SKM-1 (cell line): ENCODE measurements at regions not wholly inside any gene's neighbourhood (a gene's known extent, or its start where the extent isn't known, plus 50 kb on each side); places are given as distances from the start of the nearest gene placed in this dataset.
A peak's percentile ranks its signal among the peaks of the same experiment; 100 is the strongest.

Experiments
- DNase-seq: peaks from one replicate; lab custom pipeline; 2025; ENCODE audit not compliant: unreplicated experiment; lab: John Stamatoyannopoulos, UW

GRCh38 chr14:85243321-85243720 is 286.6 kb upstream of the FLRT2 start:
- no peak for DNase-seq

DNA sequence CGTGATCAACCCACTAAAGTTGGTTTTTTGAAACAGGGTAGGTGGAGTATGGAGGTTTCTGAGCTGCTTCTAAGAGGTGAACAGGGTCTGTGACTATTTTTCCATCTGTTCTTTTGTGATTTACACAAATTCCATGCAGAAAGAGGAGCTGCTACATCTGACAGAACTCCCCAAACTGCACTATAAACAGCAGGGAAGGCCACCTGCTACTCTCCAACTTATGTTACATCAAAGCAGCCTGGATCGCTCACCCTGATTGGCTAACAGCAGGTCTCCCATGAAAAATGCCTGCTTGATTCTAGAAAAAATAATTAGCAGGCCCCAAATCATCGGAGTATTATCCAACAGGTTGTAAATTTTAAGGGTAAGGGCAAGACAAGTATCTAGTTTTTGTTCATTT is 282.9 kb upstream of the FLRT2 start:
- no peak for DNase-seq

DNA sequence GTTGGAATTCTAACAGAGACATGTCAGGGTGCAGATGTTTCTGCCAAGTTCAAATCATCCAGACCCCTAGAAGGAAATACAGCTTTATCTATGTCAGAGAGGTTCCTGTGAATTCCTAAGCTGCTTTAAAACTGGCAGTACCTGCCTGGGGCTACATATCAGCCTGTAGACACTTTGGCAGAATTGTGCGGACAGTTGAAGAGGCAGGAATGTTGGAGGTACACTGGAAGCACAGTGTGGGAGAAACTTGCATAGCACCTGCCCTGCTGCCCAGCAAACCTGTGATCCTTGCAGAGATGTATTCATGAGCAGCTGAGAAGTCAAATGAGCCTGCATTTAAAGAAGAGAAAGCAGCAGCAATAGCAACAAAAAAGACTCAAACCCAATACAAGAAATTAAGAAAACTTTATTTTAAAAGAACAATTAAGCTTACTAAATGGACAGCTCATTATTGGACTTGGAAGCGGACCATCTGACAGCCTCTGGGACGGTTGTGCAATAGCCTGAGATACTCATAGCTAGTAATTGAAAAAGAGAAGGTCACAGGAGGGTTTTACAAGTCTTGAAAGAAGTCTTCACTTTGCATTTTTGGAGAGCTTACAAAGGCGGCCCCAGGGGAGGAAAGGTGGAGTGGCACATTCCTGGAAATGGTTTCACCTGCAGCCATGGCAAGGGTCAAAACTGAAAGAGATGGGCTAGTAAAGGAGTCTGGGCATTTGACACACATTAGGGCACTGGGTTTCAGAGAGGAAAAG is 280.9 kb upstream of the FLRT2 start:
- no peak for DNase-seq

GRCh38 chr14:85250414-85251189 is 279.3 kb upstream of the FLRT2 start:
- DNase-seq: no peak

DNA sequence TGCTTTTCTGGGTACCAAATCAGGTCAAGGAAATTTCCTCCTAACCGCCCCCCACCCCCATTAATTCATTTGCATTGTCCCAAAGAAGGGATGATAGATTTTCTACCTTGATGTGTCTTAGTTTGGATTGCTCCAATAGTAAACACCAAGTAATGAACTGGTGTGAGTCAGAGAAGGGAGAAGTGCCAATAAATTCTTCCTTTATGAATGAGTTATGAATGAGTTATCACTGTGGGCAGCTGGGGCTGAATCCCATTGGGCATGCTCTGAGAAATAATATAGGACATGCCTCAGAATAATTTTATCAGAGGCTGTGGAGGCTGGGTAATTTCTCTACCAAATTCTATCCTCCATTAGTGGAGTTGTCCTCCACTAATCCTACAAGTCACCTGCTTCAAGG is 277.9 kb upstream of the FLRT2 start:
- DNase-seq: no peak

GRCh38 chr14:85254711-85255110 is 275.2 kb upstream of the FLRT2 start:
- no peak for DNase-seq

DNA sequence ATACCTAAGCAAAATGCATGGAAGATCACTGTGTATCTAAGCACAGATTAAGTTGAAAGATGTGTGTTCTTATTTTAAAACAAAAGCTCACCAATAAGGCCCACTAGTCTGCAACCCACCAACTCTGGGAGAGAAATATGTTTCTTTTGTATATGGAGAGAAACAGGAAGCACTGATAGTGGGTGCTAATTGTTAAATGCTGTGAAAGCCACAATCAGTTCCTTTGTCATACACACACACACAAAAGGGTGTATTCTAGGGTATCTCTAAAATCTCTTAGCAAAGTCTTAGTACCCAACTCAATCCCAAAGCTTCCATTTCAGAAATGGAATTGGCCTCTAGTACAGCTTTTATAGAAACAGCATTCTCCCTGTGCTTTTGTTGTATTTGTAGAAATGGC is 272.7 kb upstream of the FLRT2 start:
- DNase-seq: no peak

DNA sequence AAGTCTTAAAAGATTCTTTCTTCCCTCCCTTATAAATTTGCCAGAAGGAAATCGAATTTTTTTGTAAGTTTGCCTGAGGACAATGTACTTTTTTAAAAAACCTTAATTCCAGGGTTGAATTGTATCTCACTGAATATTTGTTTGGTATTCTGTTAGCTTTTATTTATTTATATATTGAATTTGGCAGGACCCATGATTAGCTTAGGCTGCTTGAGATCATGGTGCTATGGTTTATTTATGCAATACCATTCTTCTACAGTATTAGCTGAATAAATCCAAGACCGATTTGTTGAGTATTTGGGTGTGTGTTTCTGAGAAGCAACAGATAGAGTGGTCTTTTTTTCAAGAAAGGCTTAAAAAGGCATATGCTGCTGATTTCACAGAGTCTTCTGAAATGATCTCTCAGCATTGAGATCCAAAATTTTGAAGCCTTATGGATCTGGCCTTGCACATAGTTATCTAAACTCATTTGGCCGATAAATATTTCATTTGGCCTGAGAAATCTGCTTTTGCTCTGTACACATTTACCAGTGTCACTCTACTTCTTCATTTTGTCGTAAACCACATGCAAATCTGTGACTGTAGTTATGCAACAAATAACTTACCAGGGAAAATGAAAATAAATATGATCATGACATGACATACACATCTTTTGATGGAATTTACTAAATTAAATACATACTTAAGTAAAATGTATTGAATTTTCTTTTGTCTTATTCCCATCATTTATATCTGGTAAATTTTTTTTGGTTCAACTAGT is 265.8 kb upstream of the FLRT2 start:
- no peak for DNase-seq

- DNase-seq: no peak
These were observed 256.8 kb upstream of the FLRT2 start for GRCh38 chr14:85273099-85273677.

GRCh38 chr14:85273952-85274351 is 256.0 kb upstream of the FLRT2 start:
- no peak for DNase-seq

DNA sequence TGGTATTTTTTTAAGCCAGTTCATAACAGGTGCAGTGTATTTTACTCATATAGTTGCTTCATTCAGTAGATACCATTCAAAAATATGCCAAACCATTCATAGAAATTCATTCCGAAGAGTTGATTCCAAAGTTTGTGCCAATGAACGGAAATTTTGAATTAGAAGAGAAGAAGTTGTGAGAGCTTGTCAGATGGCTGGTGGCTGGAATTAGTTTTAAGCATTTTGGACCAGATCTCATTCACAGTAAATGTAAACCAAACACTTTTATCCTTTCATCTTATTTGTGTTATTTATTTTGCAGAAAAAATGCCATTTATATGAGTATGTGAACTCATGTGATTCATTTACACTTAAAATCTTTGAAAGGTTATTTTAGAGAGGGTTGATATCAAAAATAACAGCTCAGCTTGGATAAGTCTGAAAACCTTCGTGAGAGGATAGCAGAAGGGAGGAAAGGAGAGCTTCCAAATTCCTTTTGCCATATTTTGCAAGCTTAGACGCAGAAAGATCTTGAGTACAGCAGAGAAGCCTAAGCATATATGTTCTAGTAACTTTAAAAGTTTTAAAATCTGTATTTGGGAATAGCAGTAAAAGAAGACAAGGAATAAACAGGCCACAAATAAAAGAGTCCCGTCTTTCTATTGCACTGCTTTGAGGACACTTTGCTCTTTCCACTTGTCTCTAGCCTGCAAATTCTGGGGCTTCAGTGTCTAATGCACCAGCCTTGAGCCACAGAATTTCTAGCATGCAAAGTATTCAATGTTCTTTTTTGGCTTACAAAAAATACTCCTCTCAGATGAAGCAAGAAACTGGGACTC is 253.6 kb upstream of the FLRT2 start:
- DNase-seq: no peak

GRCh38 chr14:85276979-85277228 is 253.0 kb upstream of the FLRT2 start:
- no peak for DNase-seq

- DNase-seq: no peak
These were observed 250.5 kb upstream of the FLRT2 start for GRCh38 chr14:85279407-85279806.

GRCh38 chr14:85280074-85280473 is 249.9 kb upstream of the FLRT2 start:
- no peak for DNase-seq

DNA sequence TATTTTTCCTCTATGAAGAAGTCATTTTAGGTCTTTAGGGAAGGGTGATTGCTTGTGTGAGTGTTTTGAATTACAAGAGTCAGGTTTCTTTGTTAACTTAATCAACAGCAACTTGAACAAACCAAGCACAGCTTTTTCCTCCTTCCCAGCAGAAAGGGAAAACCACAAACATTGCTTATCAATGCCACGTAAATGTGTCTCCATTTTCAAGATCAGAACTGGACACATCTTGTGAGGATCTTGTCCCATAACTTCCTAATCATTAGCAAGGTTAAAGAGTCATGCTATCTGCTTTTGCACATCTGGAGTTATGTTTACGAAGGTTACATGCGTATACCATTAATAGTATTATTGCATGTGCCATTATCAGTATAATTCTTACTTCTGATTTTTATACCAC is 248.0 kb upstream of the FLRT2 start:
- no peak for DNase-seq

GRCh38 chr14:85288041-85288440 is 241.9 kb upstream of the FLRT2 start:
- DNase-seq: no peak

GRCh38 chr14:85291731-85292130 is 238.2 kb upstream of the FLRT2 start:
- no peak for DNase-seq

GRCh38 chr14:85293612-85294234 is 236.2 kb upstream of the FLRT2 start:
- DNase-seq: no peak

- no peak for DNase-seq
These were observed 234.6 kb upstream of the FLRT2 start for GRCh38 chr14:85295318-85295717.

- DNase-seq: peak; percentile 2
These were observed 233.3 kb upstream of the FLRT2 start for GRCh38 chr14:85296456-85297210.
